Vagina (tissue), 2 donors: ENCODE measurements at regions not wholly inside any gene's neighbourhood (a gene's known extent, or its start where the extent isn't known, plus 50 kb on each side); places are given as distances from the start of the nearest gene placed in this dataset.

ENCODE experiments used
- POLR2A ChIP-seq, 2 donors: fragments of 450-650 bp; IDR thresholded peaks; one replicate each; pipeline ENCODE4 v1.6.1; 2017; ENCODE audit warnings: antibody characterized with exemption in 2 of 2, mild to moderate bottlenecking in 2 of 2, moderate library complexity in 2 of 2
- POLR2AphosphoS5 ChIP-seq, 2 donors: sonication (generic); formaldehyde crosslinking; IDR thresholded peaks; one replicate each; pipeline ENCODE4 v1.9.0; 2017; ENCODE audit warnings: antibody characterized with exemption in 2 of 2, mild to moderate bottlenecking in 2 of 2, low read depth in 1 of 2; ENCODE audit not compliant: insufficient read depth in 1 of 2
- TF ChIP-seq, protein P1 (sequence below), 3 experiments: fragments of 450-650 bp in 2 of 3; fragments of 200-600 bp in 1 of 3; sonication (generic) in 1 of 3; IDR thresholded peaks; one replicate each; pipeline ENCODE4 v1.5.1; 2017 to 2019; ENCODE audit warnings: antibody characterized with exemption in 3 of 3, mild to moderate bottlenecking in 2 of 3, moderate library complexity in 2 of 3

DNA sequence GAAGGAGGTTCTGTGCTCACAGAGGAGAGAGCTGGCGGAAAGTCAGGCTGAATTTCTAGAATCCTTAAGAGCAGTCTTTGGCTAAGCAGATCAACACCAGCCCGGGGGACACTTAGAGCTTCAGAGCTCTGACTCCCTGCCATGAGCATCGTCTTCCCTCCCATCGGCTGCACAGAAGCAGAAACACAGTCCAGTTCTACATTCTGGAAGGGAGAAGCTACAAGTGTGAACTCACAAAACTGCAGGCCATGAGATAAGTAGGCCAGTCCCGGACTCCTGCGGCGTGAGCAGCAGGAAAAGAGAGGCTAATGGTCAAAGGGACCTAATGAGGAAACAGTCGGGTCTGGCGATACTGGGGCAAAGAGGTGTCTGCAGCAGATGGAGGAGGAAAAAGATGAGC is 211.5 kb downstream of the DHX15 start:
- TF ChIP-seq, protein P1, sequence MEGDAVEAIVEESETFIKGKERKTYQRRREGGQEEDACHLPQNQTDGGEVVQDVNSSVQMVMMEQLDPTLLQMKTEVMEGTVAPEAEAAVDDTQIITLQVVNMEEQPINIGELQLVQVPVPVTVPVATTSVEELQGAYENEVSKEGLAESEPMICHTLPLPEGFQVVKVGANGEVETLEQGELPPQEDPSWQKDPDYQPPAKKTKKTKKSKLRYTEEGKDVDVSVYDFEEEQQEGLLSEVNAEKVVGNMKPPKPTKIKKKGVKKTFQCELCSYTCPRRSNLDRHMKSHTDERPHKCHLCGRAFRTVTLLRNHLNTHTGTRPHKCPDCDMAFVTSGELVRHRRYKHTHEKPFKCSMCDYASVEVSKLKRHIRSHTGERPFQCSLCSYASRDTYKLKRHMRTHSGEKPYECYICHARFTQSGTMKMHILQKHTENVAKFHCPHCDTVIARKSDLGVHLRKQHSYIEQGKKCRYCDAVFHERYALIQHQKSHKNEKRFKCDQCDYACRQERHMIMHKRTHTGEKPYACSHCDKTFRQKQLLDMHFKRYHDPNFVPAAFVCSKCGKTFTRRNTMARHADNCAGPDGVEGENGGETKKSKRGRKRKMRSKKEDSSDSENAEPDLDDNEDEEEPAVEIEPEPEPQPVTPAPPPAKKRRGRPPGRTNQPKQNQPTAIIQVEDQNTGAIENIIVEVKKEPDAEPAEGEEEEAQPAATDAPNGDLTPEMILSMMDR (IDR thresholded peaks at IDR 0.05), result no peak
- no peak for TF ChIP-seq POLR2A (IDR thresholded peaks at IDR 0.05)
- no peak for TF ChIP-seq POLR2AphosphoS5 (IDR thresholded peaks at IDR 0.05; ENCODE audit: insufficient read depth in 1 of 2, low read depth in 1 of 2)
